ENCODE measurements at regions not wholly inside any gene's neighbourhood (a gene's known extent, or its start where the extent isn't known, plus 50 kb on each side); places are given as distances from the start of the nearest gene placed in this dataset.

DNA sequence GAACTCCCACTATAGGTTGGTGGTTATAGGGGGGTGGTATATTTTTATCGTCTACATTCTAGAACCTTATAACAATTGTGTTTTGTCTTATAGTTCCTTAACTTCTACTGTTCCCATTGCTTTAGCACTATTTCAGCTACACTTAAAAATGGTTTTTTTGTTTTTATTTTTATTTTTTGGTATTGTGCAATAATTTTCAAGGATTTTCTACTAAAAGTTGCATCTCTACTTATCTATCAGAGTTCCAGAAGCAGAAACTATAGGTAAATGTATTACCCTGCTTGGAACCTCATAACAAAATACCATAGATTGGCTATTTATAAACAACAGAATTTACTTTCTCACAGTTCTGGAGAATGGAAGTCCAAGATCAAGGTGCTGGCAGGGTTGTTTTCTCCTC is 981.6 kb upstream of the CNTNAP5 start:
- Mint-ChIP-seq H3K27ac (ENCODE audit: unreplicated experiment) (no peak overlapping the region), H3K27me3 (ENCODE audit: unreplicated experiment) (no peaks in the 10 kb centered on the region), H3K4me3 (ENCODE audit: unreplicated experiment) (no peak overlapping the region), H3K9me3 (ENCODE audit: unreplicated experiment) (no peaks in the 10 kb centered on the region), H3K4me1 (ENCODE audit: unreplicated experiment) (no peaks in the 10 kb centered on the region), H3K36me3 (ENCODE audit: low read depth, unreplicated experiment) (no peaks in the 10 kb centered on the region)
- DNase-seq (ENCODE audit: low spot score) = no peak
- TF ChIP-seq, protein P1, sequence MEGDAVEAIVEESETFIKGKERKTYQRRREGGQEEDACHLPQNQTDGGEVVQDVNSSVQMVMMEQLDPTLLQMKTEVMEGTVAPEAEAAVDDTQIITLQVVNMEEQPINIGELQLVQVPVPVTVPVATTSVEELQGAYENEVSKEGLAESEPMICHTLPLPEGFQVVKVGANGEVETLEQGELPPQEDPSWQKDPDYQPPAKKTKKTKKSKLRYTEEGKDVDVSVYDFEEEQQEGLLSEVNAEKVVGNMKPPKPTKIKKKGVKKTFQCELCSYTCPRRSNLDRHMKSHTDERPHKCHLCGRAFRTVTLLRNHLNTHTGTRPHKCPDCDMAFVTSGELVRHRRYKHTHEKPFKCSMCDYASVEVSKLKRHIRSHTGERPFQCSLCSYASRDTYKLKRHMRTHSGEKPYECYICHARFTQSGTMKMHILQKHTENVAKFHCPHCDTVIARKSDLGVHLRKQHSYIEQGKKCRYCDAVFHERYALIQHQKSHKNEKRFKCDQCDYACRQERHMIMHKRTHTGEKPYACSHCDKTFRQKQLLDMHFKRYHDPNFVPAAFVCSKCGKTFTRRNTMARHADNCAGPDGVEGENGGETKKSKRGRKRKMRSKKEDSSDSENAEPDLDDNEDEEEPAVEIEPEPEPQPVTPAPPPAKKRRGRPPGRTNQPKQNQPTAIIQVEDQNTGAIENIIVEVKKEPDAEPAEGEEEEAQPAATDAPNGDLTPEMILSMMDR (IDR thresholded peaks at IDR 0.05; ENCODE audit: unreplicated experiment) = no peak

DNA sequence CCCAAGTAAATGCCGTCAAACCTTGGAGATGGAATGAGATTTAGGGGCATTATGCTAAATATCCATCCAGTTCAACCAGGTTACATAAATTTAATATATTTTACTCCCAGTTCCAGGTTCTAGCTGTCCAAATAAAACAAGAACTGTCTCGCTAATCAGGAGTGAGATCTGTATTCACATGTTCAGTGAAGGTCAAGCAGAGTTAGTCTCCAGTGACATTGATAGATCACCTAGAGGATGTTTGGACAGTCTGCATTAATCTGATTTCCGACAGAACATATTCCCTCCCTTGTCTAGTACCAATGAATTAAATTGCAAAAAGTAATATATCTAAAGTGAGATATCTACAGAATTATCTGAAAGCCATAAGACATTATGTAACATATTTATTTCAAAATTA is 979.4 kb upstream of the CNTNAP5 start:
- DNase-seq (ENCODE audit: low spot score) = no peak
- Mint-ChIP-seq H3K27me3 (ENCODE audit: unreplicated experiment) (no peaks in the 10 kb centered on the region), H3K4me3 (ENCODE audit: unreplicated experiment) (no peak overlapping the region), H3K27ac (ENCODE audit: unreplicated experiment) (no peak overlapping the region), H3K4me1 (ENCODE audit: unreplicated experiment) (no peaks in the 10 kb centered on the region), H3K9me3 (ENCODE audit: unreplicated experiment) (no peaks in the 10 kb centered on the region), H3K36me3 (ENCODE audit: low read depth, unreplicated experiment) (no peaks in the 10 kb centered on the region)
- TF ChIP-seq, protein P1 (IDR thresholded peaks at IDR 0.05; ENCODE audit: unreplicated experiment) = no peak

DNA sequence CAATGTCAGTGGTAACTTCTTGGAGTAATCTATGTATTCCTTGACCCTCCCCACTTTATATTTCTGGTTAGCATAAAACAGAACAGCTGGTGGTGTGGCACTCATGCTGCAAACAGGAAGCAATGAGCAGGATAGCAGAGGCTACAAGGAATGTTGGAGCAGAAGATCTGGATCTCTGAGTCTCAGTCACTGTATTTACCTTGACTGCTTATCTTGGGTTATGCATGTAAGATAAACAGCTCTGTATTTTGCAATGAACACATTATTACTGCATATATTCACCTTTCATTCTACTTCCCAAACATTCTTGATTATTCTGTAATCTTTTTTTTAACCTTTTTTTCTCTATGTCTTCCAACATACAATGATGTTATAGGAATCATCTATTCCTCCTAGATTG is 977.9 kb upstream of the CNTNAP5 start:
- TF ChIP-seq, protein P1 (IDR thresholded peaks at IDR 0.05; ENCODE audit: unreplicated experiment) = no peak
- Mint-ChIP-seq H3K27me3 (ENCODE audit: unreplicated experiment) (no peaks in the 10 kb centered on the region), H3K27ac (ENCODE audit: unreplicated experiment) (no peak overlapping the region), H3K4me1 (ENCODE audit: unreplicated experiment) (no peaks in the 10 kb centered on the region), H3K36me3 (ENCODE audit: low read depth, unreplicated experiment) (no peaks in the 10 kb centered on the region), H3K4me3 (ENCODE audit: unreplicated experiment) (no peak overlapping the region), H3K9me3 (ENCODE audit: unreplicated experiment) (no peaks in the 10 kb centered on the region)
- no peak for DNase-seq (ENCODE audit: low spot score)

DNA sequence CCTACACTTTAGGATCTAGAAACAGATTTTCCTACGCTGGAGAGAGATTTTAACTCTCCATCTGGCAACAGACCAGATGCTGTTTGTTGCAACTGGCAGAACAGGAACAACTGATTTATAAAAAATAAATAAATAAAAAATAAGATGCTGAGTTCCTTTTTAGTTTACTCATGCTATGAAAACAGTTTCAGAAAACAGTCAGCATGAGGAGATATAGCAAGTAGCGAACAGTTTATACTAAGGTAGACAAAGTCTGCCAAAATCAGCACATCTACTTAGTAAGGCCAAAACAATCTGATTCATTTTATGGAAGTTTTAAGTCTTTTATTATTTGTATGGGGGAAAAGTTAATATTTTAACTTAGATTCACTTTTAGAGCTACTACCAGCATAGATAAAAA is 974.0 kb upstream of the CNTNAP5 start:
- no peak overlapping the region for H3K27ac Mint-ChIP-seq (ENCODE audit: unreplicated experiment)
- H3K36me3 Mint-ChIP-seq (ENCODE audit: low read depth, unreplicated experiment) = no peaks in the 10 kb centered on the region

DNA sequence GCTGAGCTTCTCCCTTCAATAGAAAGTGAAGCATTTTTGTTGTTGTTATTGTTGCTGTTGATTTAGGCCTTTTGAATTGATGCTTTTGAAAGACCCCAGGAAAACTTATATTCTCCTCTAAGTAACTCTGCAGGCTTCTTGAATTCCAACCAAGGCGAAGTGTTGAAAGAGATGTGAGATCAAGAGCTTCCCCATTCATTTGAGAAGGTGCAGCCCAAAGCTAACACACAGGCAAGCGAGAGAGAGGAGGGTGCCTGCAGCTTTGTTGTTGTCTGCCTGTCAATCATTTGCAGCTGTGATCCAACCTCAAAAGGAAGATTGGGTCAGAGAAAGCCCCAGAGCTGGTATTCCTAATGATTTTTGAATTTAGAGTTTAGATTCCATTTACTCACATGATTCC is 963.6 kb upstream of the CNTNAP5 start:
- Mint-ChIP-seq H3K4me3 (ENCODE audit: unreplicated experiment) (no peak overlapping the region), H3K4me1 (ENCODE audit: unreplicated experiment) (no peaks in the 10 kb centered on the region), H3K27me3 (ENCODE audit: unreplicated experiment) (no peaks in the 10 kb centered on the region), H3K9me3 (ENCODE audit: unreplicated experiment) (no peaks in the 10 kb centered on the region), H3K36me3 (ENCODE audit: low read depth, unreplicated experiment) (no peaks in the 10 kb centered on the region), H3K27ac (ENCODE audit: unreplicated experiment) (no peak overlapping the region)
- TF ChIP-seq, protein P1 (IDR thresholded peaks at IDR 0.05; ENCODE audit: unreplicated experiment) = no peak
- DNase-seq (ENCODE audit: low spot score) = no peak

More for the DNA sequence above, 974.0 kb upstream of the CNTNAP5 start:
- Mint-ChIP-seq H3K9me3 (ENCODE audit: unreplicated experiment) (no peaks in the 10 kb centered on the region), H3K4me3 (ENCODE audit: unreplicated experiment) (no peak overlapping the region), H3K27me3 (ENCODE audit: unreplicated experiment) (no peaks in the 10 kb centered on the region), H3K4me1 (ENCODE audit: unreplicated experiment) (no peaks in the 10 kb centered on the region)
- DNase-seq (ENCODE audit: low spot score) = no peak
- TF ChIP-seq, protein P1 (IDR thresholded peaks at IDR 0.05; ENCODE audit: unreplicated experiment) = no peak

Measured in endothelial cell (in vitro differentiated cells).